HPDE6-E6E7 (cell line): ENCODE measurements at regions not wholly inside any gene's neighbourhood (a gene's known extent, or its start where the extent isn't known, plus 50 kb on each side); places are given as distances from the start of the nearest gene placed in this dataset.

Source experiments
- DNase-seq: peaks from one replicate; pipeline ENCODE4 v3.0.0; 2011; ENCODE audit warnings: missing footprints; ENCODE audit errors: extremely low spot score

DNA sequence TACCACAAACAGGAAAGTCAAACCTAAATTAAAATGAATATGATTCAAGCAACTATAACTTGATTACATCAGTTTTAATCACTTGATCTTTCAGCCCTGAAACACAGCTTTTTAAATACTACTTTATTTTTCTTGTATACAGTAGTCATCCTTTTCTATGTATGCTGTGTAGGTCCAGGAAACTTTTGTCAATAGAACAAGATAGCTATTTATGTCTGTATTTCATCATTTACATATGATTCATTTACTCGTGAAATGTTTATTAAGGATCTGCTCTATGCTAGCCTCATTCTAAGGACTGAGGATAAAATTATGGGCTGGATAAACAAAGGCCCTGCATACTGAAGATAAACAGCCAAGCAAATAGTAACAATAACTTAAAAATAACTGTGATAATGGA, 930.2 kb downstream of the TFAP2A start:
- no peak for DNase-seq

DNA sequence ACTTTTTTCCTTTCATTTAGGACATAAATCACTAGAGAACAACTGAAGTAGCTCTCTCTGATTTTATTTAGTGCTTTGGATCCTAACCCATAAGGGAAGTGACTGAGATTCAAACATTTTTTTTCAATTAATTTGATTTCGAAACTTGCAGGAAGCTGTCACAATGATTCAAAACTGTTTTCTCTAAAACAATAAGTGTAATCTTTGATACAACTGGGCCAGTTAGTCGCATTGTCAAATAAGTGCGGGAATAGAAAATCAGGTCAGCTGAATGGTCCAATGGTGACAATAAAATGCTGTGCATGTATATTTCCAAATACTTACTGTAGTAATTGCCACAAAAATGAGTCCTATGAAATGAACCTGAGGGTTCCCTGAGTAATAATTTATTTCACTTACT, 930.8 kb downstream of the TFAP2A start:
- no peak for DNase-seq

DNA sequence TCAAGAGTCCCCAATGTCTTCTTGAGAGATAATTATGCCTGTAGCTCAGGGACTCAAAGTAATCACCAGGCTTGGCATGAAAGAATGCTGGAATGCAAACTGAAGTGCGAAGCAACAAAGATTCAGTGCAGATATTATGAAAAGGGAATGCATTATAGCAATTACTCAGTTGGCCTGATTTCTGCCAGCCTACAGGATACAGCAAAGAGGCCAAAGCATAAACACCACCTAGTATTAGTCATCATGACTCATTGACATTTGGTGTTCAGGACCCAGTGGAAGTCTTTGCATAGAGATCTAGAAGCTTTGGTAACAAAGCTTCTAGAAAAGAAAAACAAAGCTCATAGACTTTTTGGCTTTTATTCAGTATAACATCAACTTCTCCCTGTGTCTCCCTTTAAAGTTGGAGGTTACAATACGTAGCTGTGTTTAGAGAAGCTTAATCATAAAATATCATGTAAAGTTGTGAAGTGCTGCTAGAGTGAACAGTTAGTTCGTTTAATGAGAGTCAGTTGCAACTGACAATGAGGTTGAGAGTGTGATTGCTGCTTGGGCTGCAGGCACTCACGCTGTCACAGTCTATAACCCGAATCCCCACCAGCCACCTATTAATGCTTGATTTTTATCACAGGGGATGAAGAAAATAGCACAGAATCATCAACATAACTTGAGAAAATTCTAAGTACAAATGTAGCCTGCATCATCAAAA, 932.7 kb downstream of the TFAP2A start:
- DNase-seq, result peak; percentile 67

DNA sequence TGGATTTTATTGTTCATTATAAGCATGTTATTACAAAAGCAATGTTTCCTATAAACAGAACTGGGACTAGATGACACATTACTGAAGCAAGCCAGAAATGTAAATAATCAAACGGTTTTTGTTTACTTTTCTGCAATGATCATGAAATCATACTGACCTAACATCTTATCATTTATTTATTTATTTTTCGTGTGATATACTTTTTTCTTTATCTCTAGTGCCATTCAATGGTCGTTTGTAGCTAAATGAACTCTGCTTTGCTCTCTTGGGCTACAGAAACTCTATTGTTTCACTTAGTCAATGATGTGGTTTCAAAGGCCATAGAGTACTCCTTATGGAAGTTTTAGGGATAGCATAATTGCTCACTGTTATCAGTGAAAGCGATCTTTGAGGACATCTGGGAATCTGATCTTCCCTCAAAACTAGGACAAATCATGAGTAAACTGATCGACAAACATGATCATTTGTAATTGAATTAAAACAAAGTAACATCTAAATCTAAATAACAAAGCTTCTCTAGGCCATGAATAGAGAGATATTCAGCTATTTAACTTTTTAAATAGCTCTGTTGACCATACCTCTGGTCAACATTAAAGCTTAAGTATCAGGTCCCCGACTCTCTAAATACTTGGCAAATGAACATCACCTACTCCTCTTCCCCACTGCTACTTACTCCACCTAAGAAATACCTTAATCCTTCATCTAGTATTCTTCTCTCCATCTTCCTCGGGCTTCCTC, 933.4 kb downstream of the TFAP2A start:
- DNase-seq, result no peak

DNA sequence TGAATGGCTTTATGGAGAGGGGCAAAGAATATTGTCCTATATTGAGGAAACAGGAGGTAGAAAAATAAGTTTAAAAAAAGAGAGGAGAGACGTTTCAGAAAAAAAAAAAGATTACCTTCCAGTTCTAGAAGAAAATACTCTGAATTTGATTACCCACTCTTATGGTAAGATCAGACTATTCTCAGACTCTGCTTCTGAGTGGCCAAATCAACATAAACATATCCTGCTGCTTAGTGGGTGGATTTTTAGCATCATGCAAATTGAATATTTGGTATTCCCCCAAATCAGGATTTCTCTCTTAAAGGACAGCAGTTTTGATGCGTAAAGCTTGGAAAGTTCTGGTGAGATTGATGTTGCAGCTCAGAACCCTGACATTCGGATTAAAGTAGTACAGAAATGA, 946.6 kb downstream of the TFAP2A start:
- DNase-seq, result no peak

DNA sequence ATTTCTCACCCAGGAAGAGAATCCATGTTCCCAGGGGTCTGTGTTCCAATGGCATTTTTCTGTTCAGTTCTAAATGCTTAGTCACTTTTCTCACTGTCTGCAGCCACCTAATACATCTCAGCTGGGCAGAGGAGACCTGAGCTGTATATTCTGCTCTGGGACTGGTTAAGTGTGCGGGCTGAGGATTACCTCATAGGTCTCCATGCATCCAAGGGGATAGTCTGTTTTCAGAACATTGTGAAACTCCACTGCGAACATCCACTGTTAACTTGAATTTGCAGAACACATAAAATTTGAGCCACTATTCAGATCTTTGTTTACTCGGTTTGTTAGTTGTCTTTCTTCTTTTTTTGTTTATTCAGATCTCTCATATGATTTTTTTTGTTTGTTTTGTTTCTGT, 947.1 kb downstream of the TFAP2A start:
- DNase-seq, result no peak

DNA sequence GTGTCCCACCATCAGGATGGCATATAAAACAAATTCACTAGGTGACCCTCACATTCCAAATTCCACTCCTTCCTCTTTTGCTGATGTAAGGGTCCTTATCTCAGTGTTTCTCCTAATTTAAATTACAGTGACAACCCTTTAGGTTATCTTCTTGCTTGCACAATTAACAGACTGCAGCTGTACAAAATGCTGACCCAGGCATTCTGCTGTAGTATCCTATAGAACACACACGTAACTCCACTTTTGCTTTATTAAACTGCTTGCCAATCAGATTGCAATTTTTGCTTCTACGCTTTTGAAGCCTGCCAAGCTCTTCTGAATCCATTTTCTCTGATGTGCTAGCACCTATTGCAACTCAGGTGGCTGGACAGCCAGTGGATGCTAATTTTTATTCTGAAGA, 950.3 kb downstream of the TFAP2A start:
- no peak for DNase-seq

DNA sequence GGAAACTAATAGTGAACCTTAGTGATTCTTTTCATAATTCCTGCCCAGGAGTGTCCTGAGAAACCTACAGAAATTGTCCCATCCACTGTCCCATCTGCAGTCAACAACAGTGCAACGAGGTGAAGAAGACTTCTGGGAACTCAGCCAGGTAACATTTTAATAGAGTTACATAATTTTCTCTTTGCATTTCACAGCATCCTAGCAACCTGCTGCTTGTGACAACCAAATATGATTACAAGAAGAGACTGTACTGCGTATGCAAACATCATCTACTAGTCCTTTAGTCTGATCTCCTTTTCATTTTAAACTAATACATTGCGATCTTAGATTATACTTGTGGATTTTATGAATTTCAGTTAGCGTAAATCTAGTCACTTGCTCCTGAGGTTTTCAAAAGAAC, 951.6 kb downstream of the TFAP2A start:
- DNase-seq, result no peak

DNA sequence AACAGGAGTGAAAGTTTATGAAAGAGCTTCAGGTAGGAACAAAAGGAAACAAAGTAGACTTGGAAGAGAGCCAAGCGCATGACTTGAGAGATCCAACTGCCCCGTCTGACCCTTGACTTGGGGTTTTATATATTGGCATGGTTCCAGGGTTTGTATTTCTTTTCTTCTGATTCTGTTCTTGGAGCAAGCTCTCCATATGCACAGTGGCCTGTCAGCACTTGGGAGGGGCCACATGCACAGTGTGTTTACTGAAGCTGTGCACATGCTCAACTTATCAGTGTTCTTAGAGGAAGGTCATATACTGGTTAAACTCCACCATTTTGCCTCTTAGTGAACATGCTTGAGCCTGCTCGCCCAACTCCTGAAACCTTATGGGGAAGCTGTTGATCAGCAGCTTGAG, 953.7 kb downstream of the TFAP2A start:
- DNase-seq, result no peak

DNA sequence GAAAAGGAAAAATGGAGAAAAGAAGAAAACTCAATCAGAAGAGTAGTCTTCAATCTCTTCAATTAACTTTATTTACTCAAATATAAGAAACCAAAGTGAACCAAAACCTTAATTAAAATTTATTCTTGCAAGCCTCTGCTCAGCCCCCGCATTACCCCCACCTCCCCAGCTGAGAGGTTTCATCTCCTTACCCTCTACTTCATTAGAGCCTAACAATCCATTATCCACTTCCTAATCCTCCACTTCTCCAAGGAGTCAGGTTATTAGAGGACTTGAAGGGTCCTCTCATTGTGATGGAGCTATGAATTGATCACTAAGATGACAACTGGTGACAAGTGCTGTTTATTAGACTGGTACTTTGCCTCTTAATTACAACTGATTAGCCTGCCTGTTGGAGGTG, 956.5 kb downstream of the TFAP2A start:
- DNase-seq, result no peak

DNA sequence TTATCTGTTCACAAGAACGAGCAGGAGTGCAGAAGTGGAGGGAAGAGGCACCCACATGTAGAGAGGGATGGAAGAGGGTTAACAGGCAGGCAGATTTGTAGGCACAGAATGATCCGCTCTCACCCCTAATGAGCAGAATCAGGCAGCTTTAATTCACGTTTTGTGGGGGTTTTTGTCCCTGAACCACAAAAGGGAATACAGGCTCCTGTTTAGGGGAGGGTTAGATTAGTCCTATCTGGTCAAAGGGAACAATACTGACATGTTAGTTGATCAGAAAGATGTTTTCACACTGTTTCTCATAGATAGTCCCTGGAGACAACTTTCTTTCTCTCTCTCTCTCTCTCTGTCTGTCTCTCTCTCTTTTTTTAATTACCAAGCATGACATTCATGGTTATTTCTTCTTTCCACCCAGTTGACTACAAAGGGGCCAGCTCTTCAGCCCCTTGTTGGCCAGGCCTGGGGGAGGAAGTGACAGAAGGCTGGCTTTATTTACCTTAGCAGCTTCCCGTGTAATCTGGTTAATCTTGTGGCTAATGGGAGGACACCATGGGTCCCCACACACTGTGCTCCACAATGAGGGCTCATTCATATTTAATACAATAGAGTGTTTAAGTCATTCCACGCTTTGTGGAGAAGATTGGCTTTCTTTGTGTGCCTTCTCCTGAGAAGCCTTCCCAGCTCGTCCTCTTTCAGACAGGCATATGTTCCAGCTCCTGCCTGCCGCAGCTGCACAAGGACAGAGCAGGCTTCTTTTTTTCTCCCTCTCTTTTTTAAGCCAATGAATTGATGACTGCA, 958.8 kb downstream of the TFAP2A start:
- DNase-seq, result no peak

DNA sequence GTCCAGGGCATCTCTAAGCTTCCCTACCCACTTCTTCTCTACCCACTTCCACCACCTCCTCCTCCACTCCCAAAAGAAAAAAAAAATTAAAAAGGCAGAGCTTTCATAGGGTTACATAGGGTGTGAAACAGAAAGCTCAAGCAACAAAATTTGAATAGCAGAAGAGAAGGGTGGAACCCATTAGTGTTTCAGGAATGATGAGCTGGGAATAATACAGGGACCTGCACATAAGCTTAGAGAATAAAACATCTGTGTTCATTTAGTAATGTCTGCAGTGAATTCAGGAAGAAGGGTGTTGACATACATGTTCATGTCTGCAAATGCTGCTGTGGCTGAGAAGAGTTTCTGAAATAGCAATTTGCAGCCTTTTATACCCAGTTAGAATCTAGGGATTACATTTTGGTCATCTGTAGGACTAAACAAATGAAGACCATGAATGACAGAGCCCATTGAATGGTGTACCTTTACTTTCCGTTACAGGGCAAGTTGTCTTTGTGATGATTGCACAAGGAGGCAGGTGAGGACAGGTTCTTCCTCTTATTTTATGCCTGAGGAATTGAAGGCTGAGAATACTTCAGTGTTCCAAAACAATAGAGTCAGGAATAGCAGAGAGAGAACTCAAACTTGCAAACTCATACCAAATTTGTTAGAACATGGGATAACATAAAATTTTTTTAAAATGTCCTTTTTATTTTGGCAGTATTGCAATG, 975.1 kb downstream of the TFAP2A start:
- DNase-seq, result no peak

DNA sequence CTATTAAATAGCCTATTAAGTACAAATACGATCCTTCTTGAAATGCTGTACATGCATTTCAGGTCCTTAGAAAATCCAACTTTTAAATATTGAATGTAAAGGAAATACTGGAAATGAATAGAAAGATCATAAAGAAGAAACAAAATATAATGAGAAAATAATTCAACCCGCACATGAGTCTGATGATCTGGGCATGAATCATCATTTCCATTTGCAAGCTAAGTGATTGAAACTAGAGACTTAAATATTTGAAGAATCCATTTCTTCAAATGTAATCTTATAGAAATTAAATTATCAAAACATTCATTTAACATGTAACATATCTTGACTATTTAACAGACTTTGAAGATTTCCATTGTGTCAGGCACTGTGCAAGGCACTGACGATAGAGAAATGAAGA, 977.0 kb downstream of the TFAP2A start:
- DNase-seq, result peak; percentile 6

DNA sequence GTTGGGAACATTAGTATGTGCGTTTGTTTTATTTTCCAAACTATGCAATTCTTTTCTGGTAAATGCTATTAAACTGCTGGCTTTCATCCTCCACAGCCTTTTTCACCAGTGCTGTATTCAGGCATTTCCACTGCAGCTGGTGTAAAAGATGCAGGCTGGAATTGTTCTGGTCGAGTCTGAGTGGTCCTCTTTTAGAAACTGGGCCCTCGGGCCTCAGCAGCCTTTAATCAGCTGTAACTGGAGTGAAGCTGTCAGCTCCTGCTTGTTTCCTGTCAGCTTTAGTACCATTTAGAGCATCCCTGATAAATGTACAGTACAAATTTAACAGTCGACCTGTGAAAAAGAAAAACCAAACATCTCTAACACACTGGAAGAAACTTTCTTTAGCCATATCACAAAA, 979.6 kb downstream of the TFAP2A start:
- DNase-seq, result no peak

DNA sequence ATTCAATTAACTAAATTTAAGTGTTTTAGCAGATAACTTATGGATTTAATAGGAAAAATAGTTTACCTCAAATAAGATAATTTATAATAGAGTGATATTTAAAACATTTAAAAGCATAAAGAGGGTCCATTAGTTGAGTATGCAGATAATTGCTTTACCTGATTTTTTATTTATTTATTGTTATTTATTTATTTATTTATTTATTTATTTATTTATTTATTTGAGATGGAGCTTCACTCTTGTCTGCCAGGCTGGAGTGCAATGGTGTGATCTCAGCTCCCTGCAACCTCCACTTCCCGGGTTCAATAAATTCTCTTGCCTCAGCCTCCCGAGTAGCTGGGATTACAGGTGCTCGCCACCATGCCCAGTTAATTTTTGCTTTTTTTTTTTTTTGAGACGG, 982.9 kb downstream of the TFAP2A start:
- no peak for DNase-seq

DNA sequence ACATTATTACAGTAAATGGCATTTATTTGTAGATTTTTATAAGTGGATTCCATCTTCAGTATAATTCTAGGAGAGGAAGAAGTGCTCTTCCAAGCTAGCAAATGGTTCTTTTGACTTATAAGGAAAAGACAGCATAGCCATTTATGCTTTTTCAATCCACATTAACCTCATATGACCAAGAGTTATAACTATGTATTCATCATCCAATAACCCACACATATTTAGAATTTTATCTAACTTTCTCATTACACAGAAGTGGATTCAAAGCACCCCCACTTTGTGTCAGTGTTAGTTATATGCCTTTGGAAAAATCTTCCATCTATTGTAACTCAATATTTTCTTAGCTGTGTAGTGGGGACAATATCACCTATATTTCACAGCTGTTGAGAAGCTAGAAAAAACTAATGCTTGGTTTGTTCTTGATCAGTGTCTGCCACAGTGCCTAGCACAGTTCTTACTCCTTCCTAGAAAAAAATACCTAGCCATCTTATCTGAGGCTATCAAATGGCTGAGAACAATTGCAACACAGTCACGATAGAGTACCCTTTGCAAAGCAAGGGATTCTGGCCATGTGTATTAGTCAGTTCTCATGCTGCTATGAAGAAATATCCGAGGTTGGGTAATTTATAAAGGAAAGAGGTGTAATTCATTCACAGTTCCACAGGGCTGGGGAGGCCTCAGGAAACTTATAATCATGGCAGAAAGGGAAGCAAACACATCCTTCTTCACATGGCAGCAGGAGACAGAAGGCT, 986.3 kb downstream of the TFAP2A start:
- no peak for DNase-seq

DNA sequence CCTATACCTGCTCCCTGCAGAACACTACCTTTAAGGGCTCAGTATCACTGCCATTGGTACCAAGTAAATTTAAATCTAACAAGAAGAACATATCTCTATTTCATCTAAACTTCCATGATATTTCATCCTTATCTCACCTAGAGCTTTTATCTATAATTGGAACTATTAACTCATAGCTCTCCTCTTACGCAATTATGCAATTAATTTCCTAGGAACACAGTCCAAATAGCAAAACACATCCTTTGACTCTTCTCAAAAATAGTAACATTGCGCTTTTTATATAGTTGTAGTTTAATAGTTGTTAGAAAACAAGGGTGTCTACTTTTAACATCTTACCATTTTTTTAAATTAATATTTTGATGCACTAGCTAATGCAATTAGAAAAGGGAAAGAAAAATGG, 986.8 kb upstream of the SLC35B3 start:
- DNase-seq, result no peak

DNA sequence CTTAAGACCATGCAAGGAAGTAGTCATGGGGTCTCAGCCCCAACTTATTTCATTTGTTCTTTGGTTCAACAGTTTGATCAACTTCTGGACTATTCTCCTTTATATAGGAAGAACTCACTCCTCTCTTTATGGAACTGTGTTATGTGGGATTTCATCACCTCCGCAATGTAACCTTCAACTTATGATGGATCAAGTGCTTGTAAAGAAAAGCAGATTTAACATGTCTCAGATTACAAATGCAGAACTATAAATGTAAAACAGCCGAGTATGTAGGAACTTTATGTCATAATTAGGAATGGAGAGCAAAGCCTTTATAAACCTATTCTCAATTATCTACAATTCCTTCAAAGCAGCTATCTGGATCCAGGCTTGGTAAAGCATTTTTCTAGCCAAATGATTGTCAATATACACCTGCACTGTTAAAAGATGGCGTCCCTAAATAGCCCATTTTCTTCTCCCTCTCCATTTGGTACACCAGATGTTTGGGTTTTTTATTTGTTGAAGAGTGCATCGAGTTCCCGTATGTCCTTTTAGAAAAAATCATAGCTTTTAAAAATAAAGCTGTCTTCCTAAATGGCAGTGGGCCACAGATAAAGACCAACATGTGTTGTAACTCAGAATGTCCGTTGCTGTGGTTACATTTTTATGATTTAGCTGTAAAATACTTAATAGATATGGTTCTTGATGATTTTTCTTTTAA, 985.1 kb upstream of the SLC35B3 start:
- DNase-seq, result no peak

DNA sequence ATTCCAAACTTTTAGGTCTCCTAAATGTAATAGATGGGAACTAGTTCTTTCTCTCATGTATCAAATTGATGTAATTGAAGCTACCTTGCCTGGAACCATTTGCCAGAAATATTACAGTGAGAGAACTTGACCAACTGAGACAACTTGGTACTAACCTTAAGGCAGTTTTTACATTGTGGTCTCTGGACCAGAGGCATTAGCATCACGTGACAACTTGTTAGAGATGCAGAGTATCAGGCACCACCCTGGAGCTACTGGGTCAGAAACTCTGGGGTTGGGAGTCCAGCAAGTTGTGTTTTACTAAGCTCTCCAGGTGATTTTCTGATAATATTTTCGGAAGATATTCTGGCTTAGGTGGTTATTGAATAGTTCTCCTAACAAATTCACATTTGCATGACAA, 982.1 kb upstream of the SLC35B3 start:
- no peak for DNase-seq

DNA sequence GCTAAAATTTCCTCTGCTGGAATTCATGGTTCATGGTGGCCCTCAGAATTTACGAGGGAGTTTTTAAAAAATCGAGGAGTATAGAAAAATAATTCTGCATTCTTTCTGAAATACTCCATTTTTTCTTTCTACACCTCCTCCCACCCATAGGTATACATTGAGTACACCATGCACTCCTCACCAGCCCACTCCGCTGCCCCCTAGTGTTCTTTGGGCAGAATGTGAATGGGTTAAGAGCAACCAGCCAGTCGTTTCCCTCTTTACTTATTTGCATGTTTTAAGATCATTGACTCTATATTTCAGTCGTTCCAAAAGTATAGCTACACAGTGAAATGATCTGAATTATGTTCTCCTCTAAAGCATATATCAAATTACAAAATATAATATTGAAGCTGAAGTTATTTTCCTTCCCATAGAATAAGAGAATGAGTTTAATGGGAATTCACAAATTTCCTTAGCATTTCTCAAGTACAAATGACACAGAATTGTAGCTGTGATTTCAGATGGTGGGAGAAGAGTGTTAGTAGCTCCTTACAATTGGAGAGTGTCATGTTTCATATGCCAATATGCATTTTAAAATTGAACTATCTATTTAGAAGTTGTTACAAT, 977.7 kb upstream of the SLC35B3 start:
- peak; percentile 25 for DNase-seq
